ENCODE measurements at regions not wholly inside any gene's neighbourhood (a gene's known extent, or its start where the extent isn't known, plus 50 kb on each side); places are given as distances from the start of the nearest gene placed in this dataset.

- no peak for DNase-seq (ENCODE audit: low spot score)
Measured at GRCh38 chr16:82301146-82301755, 131.2 kb upstream of the MPHOSPH6 start.

GRCh38 chr16:82300374-82300951 is 130.4 kb upstream of the MPHOSPH6 start:
- Histone ChIP-seq H3K9me3 (no peaks in the 10 kb centered on the region), H3K4me1 (replicated peaks) (no peaks in the 10 kb centered on the region), H3K36me3 (no peaks in the 10 kb centered on the region), H3K27ac (no peak overlapping the region), H3K27me3 (replicated peaks; ENCODE audit: insufficient read depth) (no peaks in the 10 kb centered on the region), H3K4me3 (no peak overlapping the region)
- no peak for DNase-seq (ENCODE audit: low spot score)
- intact Hi-C loops (cut with DNase I), result no loop called here
- TF ChIP-seq POLR2AphosphoS5 (IDR thresholded peaks at IDR 0.05) (no peak), POLR2A (IDR thresholded peaks at IDR 0.05) (no peak)
- TF ChIP-seq, protein P1, sequence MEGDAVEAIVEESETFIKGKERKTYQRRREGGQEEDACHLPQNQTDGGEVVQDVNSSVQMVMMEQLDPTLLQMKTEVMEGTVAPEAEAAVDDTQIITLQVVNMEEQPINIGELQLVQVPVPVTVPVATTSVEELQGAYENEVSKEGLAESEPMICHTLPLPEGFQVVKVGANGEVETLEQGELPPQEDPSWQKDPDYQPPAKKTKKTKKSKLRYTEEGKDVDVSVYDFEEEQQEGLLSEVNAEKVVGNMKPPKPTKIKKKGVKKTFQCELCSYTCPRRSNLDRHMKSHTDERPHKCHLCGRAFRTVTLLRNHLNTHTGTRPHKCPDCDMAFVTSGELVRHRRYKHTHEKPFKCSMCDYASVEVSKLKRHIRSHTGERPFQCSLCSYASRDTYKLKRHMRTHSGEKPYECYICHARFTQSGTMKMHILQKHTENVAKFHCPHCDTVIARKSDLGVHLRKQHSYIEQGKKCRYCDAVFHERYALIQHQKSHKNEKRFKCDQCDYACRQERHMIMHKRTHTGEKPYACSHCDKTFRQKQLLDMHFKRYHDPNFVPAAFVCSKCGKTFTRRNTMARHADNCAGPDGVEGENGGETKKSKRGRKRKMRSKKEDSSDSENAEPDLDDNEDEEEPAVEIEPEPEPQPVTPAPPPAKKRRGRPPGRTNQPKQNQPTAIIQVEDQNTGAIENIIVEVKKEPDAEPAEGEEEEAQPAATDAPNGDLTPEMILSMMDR (IDR thresholded peaks at IDR 0.05), result no peak
- WGBS, result 98% methylated on average over 6 of the region's 6 CpGs

More at GRCh38 chr16:82301146-82301755, 131.2 kb upstream of the MPHOSPH6 start:
- Histone ChIP-seq H3K27ac (no peak overlapping the region), H3K27me3 (replicated peaks; ENCODE audit: insufficient read depth) (no peaks in the 10 kb centered on the region), H3K4me1 (replicated peaks) (no peaks in the 10 kb centered on the region), H3K36me3 (no peaks in the 10 kb centered on the region), H3K4me3 (no peak overlapping the region), H3K9me3 (no peaks in the 10 kb centered on the region)
- TF ChIP-seq POLR2AphosphoS5 (IDR thresholded peaks at IDR 0.05) (no peak), POLR2A (IDR thresholded peaks at IDR 0.05) (no peak)
- TF ChIP-seq, protein P1 (IDR thresholded peaks at IDR 0.05), result no peak
- intact Hi-C loops (cut with DNase I), result no loop called here
- 85% methylated on average over 7 of the region's 7 CpGs for WGBS

DNA sequence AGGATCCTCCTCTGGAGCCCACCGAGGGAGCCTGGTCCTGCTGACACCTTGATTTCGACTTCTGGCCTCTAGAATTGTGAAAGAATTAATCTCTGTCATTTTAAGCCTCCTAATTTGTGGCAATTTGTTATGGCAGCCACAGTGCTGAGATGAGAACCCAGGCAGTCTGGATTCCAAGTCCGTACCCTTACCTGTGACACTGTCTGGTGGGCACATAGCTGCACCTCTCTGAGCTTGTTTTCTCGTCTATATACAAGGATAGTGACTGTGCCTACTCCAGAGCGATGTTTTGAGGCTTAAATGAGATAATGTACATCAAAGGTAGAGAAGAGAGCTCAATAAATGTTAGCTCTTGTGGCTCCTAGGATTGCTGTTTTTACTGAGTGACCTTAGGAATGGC is 128.4 kb upstream of the MPHOSPH6 start:
- 98% methylated on average over 5 of the region's 5 CpGs for WGBS
- no peaks in the 10 kb centered on the region for H3K4me1 ChIP-seq (replicated peaks)
- intact Hi-C loops (cut with DNase I), result no loop called here
- TF ChIP-seq, protein P1 (IDR thresholded peaks at IDR 0.05), result no peak
- TF ChIP-seq POLR2AphosphoS5 (IDR thresholded peaks at IDR 0.05) (no peak), POLR2A (IDR thresholded peaks at IDR 0.05) (no peak)
- DNase-seq (ENCODE audit: low spot score), result no peak
- H3K4me3 ChIP-seq, result no peak overlapping the region
- no peak overlapping the region for H3K27ac ChIP-seq
- H3K9me3 ChIP-seq, result no peaks in the 10 kb centered on the region
- no peaks in the 10 kb centered on the region for H3K27me3 ChIP-seq (replicated peaks; ENCODE audit: insufficient read depth)
- no peaks in the 10 kb centered on the region for H3K36me3 ChIP-seq

DNA sequence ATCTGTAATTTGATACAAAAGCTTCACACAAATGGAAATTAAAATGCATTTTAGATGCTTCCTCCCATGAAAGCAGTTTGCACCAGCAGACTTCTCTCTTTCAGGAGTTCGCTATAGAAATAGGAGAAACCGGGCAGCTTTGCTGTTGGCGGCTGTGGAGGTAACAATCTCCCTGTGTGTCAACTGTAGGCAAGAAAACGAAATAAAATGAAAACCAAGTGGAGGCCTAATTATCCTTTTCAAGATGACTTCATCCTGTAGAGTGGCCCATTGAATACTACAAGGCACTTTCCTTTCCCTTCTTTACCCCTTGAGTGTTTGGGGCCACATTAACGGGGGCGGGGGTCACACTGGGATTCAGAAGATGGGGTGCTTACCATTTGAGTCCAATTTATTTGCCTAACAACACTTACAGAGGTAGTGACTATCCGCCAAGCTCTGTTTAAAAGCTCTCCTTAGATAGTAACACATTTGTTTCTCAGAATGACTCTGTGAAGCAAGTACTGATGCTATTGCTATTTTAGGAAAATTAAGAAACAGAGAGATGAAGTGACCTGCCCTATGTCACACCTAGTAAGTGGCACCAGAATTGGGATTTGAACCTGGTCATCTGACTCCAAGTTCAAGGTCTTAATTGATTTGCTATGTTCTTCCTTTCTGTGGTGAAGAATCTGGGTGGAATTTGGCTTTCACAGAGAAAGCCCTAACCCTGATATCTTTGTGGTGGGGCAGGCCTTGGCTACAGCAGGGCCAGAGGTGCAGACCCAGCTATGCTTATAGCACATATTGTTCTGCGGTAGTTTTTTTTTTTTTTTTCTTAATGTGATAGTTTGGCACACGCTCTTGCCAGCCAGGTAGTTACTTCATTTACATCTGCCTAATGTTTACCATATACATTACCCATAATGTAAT is 125.5 kb upstream of the MPHOSPH6 start:
- 92% methylated on average over 9 of the region's 9 CpGs for WGBS
- no peaks in the 10 kb centered on the region for H3K36me3 ChIP-seq
- intact Hi-C loops (cut with DNase I), result no loop called here
- H3K9me3 ChIP-seq, result no peaks in the 10 kb centered on the region
- H3K27ac ChIP-seq, result no peak overlapping the region
- no peak for TF ChIP-seq POLR2AphosphoS5 (IDR thresholded peaks at IDR 0.05)
- no peak for TF ChIP-seq POLR2A (IDR thresholded peaks at IDR 0.05)
- TF ChIP-seq, protein P1 (IDR thresholded peaks at IDR 0.05), result no peak
- no peaks in the 10 kb centered on the region for H3K27me3 ChIP-seq (replicated peaks; ENCODE audit: insufficient read depth)
- no peak overlapping the region for H3K4me3 ChIP-seq
- no peak for DNase-seq (ENCODE audit: low spot score)
- H3K4me1 ChIP-seq (replicated peaks), result no peaks in the 10 kb centered on the region

All from prostate gland (tissue), 2 donors.